Nucleus accumbens (tissue), 56 donors: ENCODE measurements at regions not wholly inside any gene's neighbourhood (a gene's known extent, or its start where the extent isn't known, plus 50 kb on each side); places are given as distances from the start of the nearest gene placed in this dataset.

Source experiments
- DNase-seq, 56 donors: peaks; one replicate each; lab custom pipeline; 2025; lab: John Stamatoyannopoulos, UW

GRCh38 chr2:239473211-239473805 is 72.5 kb upstream of the HDAC4 start:
- DNase-seq, result no peak

GRCh38 chr2:239472235-239472775 is 71.5 kb upstream of the HDAC4 start:
- no peak for DNase-seq

GRCh38 chr2:239471011-239471792 is 70.4 kb upstream of the HDAC4 start:
- DNase-seq, result no peak

- no peak for DNase-seq
Observed at GRCh38 chr2:239470151-239470900, 69.5 kb upstream of the HDAC4 start.

- DNase-seq, result no peak
Observed at GRCh38 chr2:239469106-239469960, 68.5 kb upstream of the HDAC4 start.

- no peak for DNase-seq
Observed at GRCh38 chr2:239468491-239469105, 67.8 kb upstream of the HDAC4 start.

- DNase-seq, result no peak
Observed at GRCh38 chr2:239467956-239468490, 67.2 kb upstream of the HDAC4 start.

GRCh38 chr2:239467281-239467955 is 66.6 kb upstream of the HDAC4 start:
- DNase-seq, result no peak

GRCh38 chr2:239466755-239467271 is 66.0 kb upstream of the HDAC4 start:
- DNase-seq, result no peak

- no peak for DNase-seq
Observed at GRCh38 chr2:239466061-239466754, 65.4 kb upstream of the HDAC4 start.

GRCh38 chr2:239465017-239466001 is 64.5 kb upstream of the HDAC4 start:
- DNase-seq, result peak in 50 of 56 donors; percentile 21 to 92 (median 68)

GRCh38 chr2:239464166-239465016 is 63.6 kb upstream of the HDAC4 start:
- DNase-seq, result no peak

GRCh38 chr2:239463541-239464165 is 62.8 kb upstream of the HDAC4 start:
- peak in 1 of 56 donors; percentile 3 for DNase-seq

GRCh38 chr2:239462671-239463506 is 62.1 kb upstream of the HDAC4 start:
- no peak for DNase-seq

GRCh38 chr2:239462191-239462515 is 61.3 kb upstream of the HDAC4 start:
- DNase-seq, result no peak
